GM12878 (cell line): ENCODE measurements at regions not wholly inside any gene's neighbourhood (a gene's known extent, or its start where the extent isn't known, plus 50 kb on each side); places are given as distances from the start of the nearest gene placed in this dataset.

Experiments used
- ATAC-seq: fragments of 200-7000 bp; cut with Tn5 transposase; 3 replicates; pipeline ENCODE4 v1.9.1; 2020; ENCODE audit warnings: mild to moderate bottlenecking, moderate library complexity
- BruUV-seq: library from RNA; stranded (reverse); fragments of 400-500 nt; replicated peaks from 2 replicates; lab custom pipeline; 2021; lab: Mats Ljungman, UMichigan
- CTCF ChIA-PET: fragments of 300-600 bp; sonication (Branson Sonifier 250); formaldehyde crosslinking; extraction: SDS; loops from one replicate; lab custom pipeline; 2021; ENCODE audit warnings: inconsistent platforms; lab: Yijun Ruan, JAX
- POLR2A ChIA-PET: fragments of 350-600 bp; formaldehyde crosslinking; extraction: SDS; loops from one replicate; lab custom pipeline; 2021; ENCODE audit warnings: inconsistent platforms; lab: Charles Lee
- RAD21 ChIA-PET: fragments of 300-600 bp; sonication (Branson Sonifier 250); formaldehyde crosslinking; loops from one replicate; lab custom pipeline; 2023; ENCODE audit warnings: antibody characterized with exemption; ENCODE audit not compliant: unreplicated experiment; lab: Charles Lee
- SMC1A ChIA-PET: fragments of 300-600 bp; sonication (Branson Sonifier 250); formaldehyde crosslinking; loops from one replicate; lab custom pipeline; 2023; ENCODE audit not compliant: unreplicated experiment, uncharacterized antibody; lab: Charles Lee
- DNase-seq: peaks from one replicate; pipeline ENCODE4 v3.0.0-alpha.2; 2011; ENCODE audit warnings: low read depth, low spot score
- FAIRE-seq: peaks from 3 replicates; lab custom pipeline; 2011; peaks lifted over from hg19 to GRCh38; lab: Jason Lieb, UNC
- H2AFZ ChIP-seq: 2 replicates; pipeline ENCODE4 v1.6.0; 2011; ENCODE audit warnings: low read depth, low read length, control low read depth; ENCODE audit not compliant: control insufficient read depth
- H3K27ac ChIP-seq: 2 replicates; pipeline ENCODE4 v1.5.1; 2011; ENCODE audit warnings: control low read depth; ENCODE audit not compliant: control insufficient read depth, insufficient read depth
- H3K27me3 ChIP-seq, 2 experiments: replicated peaks in 1 of 2; 2 replicates each; pipeline versions ENCODE4 v1.6.0 to v1.6.1; 2011; ENCODE audit warnings: low read length in 1 of 2; ENCODE audit not compliant: control insufficient read depth in 2 of 2, insufficient read depth in 2 of 2
- H3K36me3 ChIP-seq, 2 experiments: 2 replicates each; pipeline ENCODE4 v1.5.1; 2011; ENCODE audit warnings: low read length in 1 of 2; ENCODE audit not compliant: control insufficient read depth in 2 of 2, insufficient read depth in 2 of 2
- H3K4me1 ChIP-seq: 2 replicates; pipeline ENCODE4 v1.6.1; 2011; ENCODE audit warnings: mild to moderate bottlenecking, low read length, moderate library complexity, mixed read lengths; ENCODE audit not compliant: control insufficient read depth, insufficient read depth
- H3K4me2 ChIP-seq: 2 replicates; pipeline ENCODE4 v1.6.0; 2011; ENCODE audit warnings: control low read depth; ENCODE audit not compliant: control insufficient read depth, insufficient read depth
- H3K4me3 ChIP-seq: fragments of 200-600 bp; sonication (generic); 2 replicates; pipeline ENCODE4 v1.5.1; 2016
- H3K79me2 ChIP-seq: 2 replicates; pipeline ENCODE4 v1.6.0; 2011; ENCODE audit warnings: low read length; ENCODE audit not compliant: control insufficient read depth, insufficient read depth
- H3K9ac ChIP-seq: 2 replicates; pipeline ENCODE4 v1.8.0; 2011; ENCODE audit warnings: low read length, control low read depth, mixed read lengths; ENCODE audit not compliant: control insufficient read depth, insufficient read depth
- H3K9me3 ChIP-seq: replicated peaks from 3 replicates; pipeline ENCODE4 v1.5.1; 2011; ENCODE audit warnings: mild to moderate bottlenecking, low read length; ENCODE audit not compliant: control insufficient read depth, insufficient read depth
- H4K20me1 ChIP-seq: 2 replicates; pipeline ENCODE4 v1.6.0; 2011; ENCODE audit not compliant: control insufficient read depth, insufficient read depth
- ATF7 ChIP-seq: fragments of 450-650 bp; IDR thresholded peaks from 2 replicates; pipeline ENCODE4 v1.6.1; 2016; ENCODE audit warnings: low read depth, mild to moderate bottlenecking
- CHD2 ChIP-seq: IDR thresholded peaks from 2 replicates; pipeline ENCODE4 v1.6.1; 2011; ENCODE audit warnings: low read depth, low read length, improper control_type of control experiment, borderline replicate concordance
- DPF2 ChIP-seq: fragments of 450-650 bp; IDR thresholded peaks from 2 replicates; pipeline ENCODE4 v1.6.1; 2017; ENCODE audit warnings: mild to moderate bottlenecking
- FOXK2 ChIP-seq: fragments of 450-650 bp; IDR thresholded peaks from 2 replicates; pipeline ENCODE4 v1.6.1; 2017; ENCODE audit warnings: mild to moderate bottlenecking, moderate library complexity
- HDAC2 ChIP-seq: fragments of 200-600 bp; sonication (generic); IDR thresholded peaks from 2 replicates; pipeline ENCODE4 v1.6.1; 2017
- IRF3 ChIP-seq: fragments of 450-650 bp; IDR thresholded peaks from 2 replicates; pipeline ENCODE4 v1.6.1; 2014; ENCODE audit warnings: mild to moderate bottlenecking
- KAT2A ChIP-seq: conservative IDR thresholded peaks from 2 replicates; pipeline ENCODE4 v1.6.1; 2011; ENCODE audit warnings: low read depth, low read length; ENCODE audit not compliant: control insufficient read depth
- MTA3 ChIP-seq: IDR thresholded peaks from 2 replicates; pipeline ENCODE4 v1.6.1; 2012; ENCODE audit warnings: low read length, inconsistent platforms, borderline replicate concordance
- MXI1 ChIP-seq: fragments of 150-350 bp; IDR thresholded peaks from 2 replicates; pipeline ENCODE4 v1.6.1; 2011; ENCODE audit warnings: low read depth, mild to moderate bottlenecking, inconsistent platforms, low read length, improper control_type of control experiment
- MYC ChIP-seq: IDR thresholded peaks from 2 replicates; pipeline ENCODE4 v1.6.1; 2011; ENCODE audit warnings: mild to moderate bottlenecking, low read length, moderate library complexity, inconsistent platforms; ENCODE audit not compliant: insufficient read depth, insufficient replicate concordance, insufficient read length, severe bottlenecking
- SIX5 ChIP-seq: IDR thresholded peaks from 2 replicates; pipeline ENCODE4 v1.6.1; 2011; ENCODE audit warnings: mild to moderate bottlenecking, low read depth, low read length, moderate library complexity; ENCODE audit not compliant: severe bottlenecking
- SKIL ChIP-seq: fragments of 450-650 bp; IDR thresholded peaks from 2 replicates; pipeline ENCODE4 v1.6.1; 2017; ENCODE audit warnings: mild to moderate bottlenecking, low read depth, inconsistent platforms; ENCODE audit not compliant: poor library complexity, severe bottlenecking
- TCF7 ChIP-seq: IDR thresholded peaks from 2 replicates; pipeline ENCODE4 v1.6.1; 2014; ENCODE audit warnings: antibody characterized with exemption, borderline replicate concordance
- WRNIP1 ChIP-seq: IDR thresholded peaks from 2 replicates; pipeline ENCODE4 v1.6.1; 2011; ENCODE audit warnings: low read depth, low read length, improper control_type of control experiment, borderline replicate concordance
- ZBTB11 ChIP-seq: fragments of 450-650 bp; formaldehyde crosslinking; IDR thresholded peaks from 2 replicates; pipeline ENCODE4 v1.5.0; 2022; ENCODE audit warnings: mild to moderate bottlenecking, missing genetic modification characterization
- ZNF24 ChIP-seq: fragments of 450-650 bp; IDR thresholded peaks from 2 replicates; pipeline ENCODE4 v1.6.1; 2017; ENCODE audit warnings: antibody characterized with exemption, mild to moderate bottlenecking
- ZNF622 ChIP-seq: fragments of 450-650 bp; IDR thresholded peaks from 2 replicates; pipeline ENCODE4 v1.6.1; 2017; ENCODE audit warnings: mild to moderate bottlenecking, inconsistent platforms
- in situ Hi-C: fragments of 300-500 bp; cut with MboI; formaldehyde crosslinking; loops from 9 replicates; pipeline ENCODE4 v1.14.3; 2018; ENCODE audit warnings: mixed read lengths
- intact Hi-C: fragments of 100-400 bp; cut with micrococcal nuclease; formaldehyde crosslinking; loops from one replicate; pipeline ENCODE4 v1.14.2; 2022; ENCODE audit not compliant: unreplicated experiment

- ChIA-PET CTCF (interaction anchor here (0.7 to 2.4 kb wide), 15 partner anchors 11 to 380 kb away, joined by 3 to 14 read pairs (median 4); partner anchors contain the start of genes CCDC59 and METTL25), POLR2A (interaction anchor here (0.6 to 1.7 kb wide), 4 partner anchors 24 to 154 kb away, joined by 4 to 5 read pairs (median 4); no protein-coding TSS in a partner anchor), RAD21 (interaction anchor here (0.7 to 3.4 kb wide), 12 partner anchors 15 to 380 kb away, joined by 3 to 23 read pairs (median 6); no protein-coding TSS in a partner anchor), SMC1A (interaction anchor here (0.6 to 4.0 kb wide), 22 partner anchors 10 to 347 kb away, joined by 3 to 31 read pairs (median 4); no protein-coding TSS in a partner anchor)
- no peak overlapping the region for H3K4me3 ChIP-seq
- H3K4me2 ChIP-seq, result no peak overlapping the region
- intact Hi-C loops (loop anchor here (5.0 kb wide), 1 partner anchor 345 kb away; no protein-coding TSS in a partner anchor), in situ Hi-C loops (no loop called here)
- no peaks in the 10 kb centered on the region for H3K9me3 ChIP-seq
- TF ChIP-seq ZNF24 (no peak), SIX5 (no peak), SKIL (no peak), MTA3 (no peak), IRF3 (no peak), ATF7 (no peak), MXI1 (no peak), TCF7 (no peak), DPF2 (no peak), WRNIP1 (no peak), CHD2 (no peak), HDAC2 (no peak), KAT2A (no peak), FOXK2 (no peak), MYC (no peak), ZNF622 (no peak), ZBTB11 (no peak)
- no peaks in the 10 kb centered on the region for H4K20me1 ChIP-seq
- H3K79me2 ChIP-seq, result no peaks in the 10 kb centered on the region
- H3K27ac ChIP-seq, result no peak overlapping the region
- H3K36me3 ChIP-seq, result no peaks in the 10 kb centered on the region
- DNase-seq, result no peak
- ATAC-seq, result peak; percentile 70
- no TSS peak for BruUV-seq
- H3K27me3 ChIP-seq, result no peaks in the 10 kb centered on the region
- no peak overlapping the region for H3K9ac ChIP-seq
- FAIRE-seq, result no peak
- H3K4me1 ChIP-seq, result no peaks in the 10 kb centered on the region
- H2AFZ ChIP-seq, result no peak overlapping the region
These were observed 232.7 kb upstream of the PPFIA2 start for GRCh38 chr12:81991868-81992267.
